Daoy (cell line): ENCODE measurements at regions not wholly inside any gene's neighbourhood (a gene's known extent, or its start where the extent isn't known, plus 50 kb on each side); places are given as distances from the start of the nearest gene placed in this dataset.
"Not testable (repeated sequence)": the region's sequence is repeated elsewhere in the genome, so short reads cannot be mapped to it uniquely, and the experiment has no call there.

Experiments
- DNase-seq: peaks from one replicate; pipeline ENCODE4 v3.0.0-alpha.2; 2015; ENCODE audit warnings: low read depth

GRCh38 chr4:141458501-141458900 lies 177.9 kb upstream of the IL15 start:
- peak; percentile 0 for DNase-seq

GRCh38 chr4:141459020-141459419 lies 177.4 kb upstream of the IL15 start:
- no peak for DNase-seq

GRCh38 chr4:141462361-141462760 lies 174.0 kb upstream of the IL15 start:
- DNase-seq: no peak

GRCh38 chr4:141463678-141464077 lies 172.7 kb upstream of the IL15 start:
- no peak for DNase-seq

- DNase-seq: no peak
These were observed 172.0 kb upstream of the IL15 start for GRCh38 chr4:141464366-141464765.

GRCh38 chr4:141465171-141465570 lies 171.2 kb upstream of the IL15 start:
- DNase-seq: no peak

GRCh38 chr4:141467225-141467624 lies 169.2 kb upstream of the IL15 start:
- no peak for DNase-seq

GRCh38 chr4:141469392-141469791 lies 167.0 kb upstream of the IL15 start:
- no peak for DNase-seq

GRCh38 chr4:141473026-141473540 lies 163.3 kb upstream of the IL15 start:
- no peak for DNase-seq

- DNase-seq: no peak
These were observed 162.4 kb upstream of the IL15 start for GRCh38 chr4:141473952-141474351.

- DNase-seq: no peak
These were observed 155.4 kb upstream of the IL15 start for GRCh38 chr4:141480950-141481349.

GRCh38 chr4:141484298-141484697 lies 152.1 kb upstream of the IL15 start:
- DNase-seq: not testable (repeated sequence)

- peak; percentile 4 for DNase-seq
These were observed 149.9 kb upstream of the IL15 start for GRCh38 chr4:141486375-141486997.

GRCh38 chr4:141497627-141498026 lies 138.8 kb upstream of the IL15 start:
- no peak for DNase-seq

GRCh38 chr4:141499261-141499853 lies 137.0 kb upstream of the IL15 start:
- no peak for DNase-seq

GRCh38 chr4:141501395-141501794 lies 135.0 kb upstream of the IL15 start:
- no peak for DNase-seq

- DNase-seq: no peak
These were observed 134.5 kb upstream of the IL15 start for GRCh38 chr4:141501931-141502330.

- DNase-seq: no peak
These were observed 133.6 kb upstream of the IL15 start for GRCh38 chr4:141502755-141503154.

- no peak for DNase-seq
These were observed 133.1 kb upstream of the IL15 start for GRCh38 chr4:141503260-141503659.

GRCh38 chr4:141511055-141511454 lies 125.3 kb upstream of the IL15 start:
- DNase-seq: no peak

- DNase-seq: no peak
These were observed 122.5 kb upstream of the IL15 start for GRCh38 chr4:141513866-141514265.

- DNase-seq: no peak
These were observed 118.2 kb upstream of the IL15 start for GRCh38 chr4:141518222-141518621.

- no peak for DNase-seq
These were observed 112.3 kb upstream of the IL15 start for GRCh38 chr4:141524116-141524515.

GRCh38 chr4:141524841-141525240 lies 111.5 kb upstream of the IL15 start:
- DNase-seq: no peak
